ENCODE measurements at regions not wholly inside any gene's neighbourhood (a gene's known extent, or its start where the extent isn't known, plus 50 kb on each side); places are given as distances from the start of the nearest gene placed in this dataset.

DNA sequence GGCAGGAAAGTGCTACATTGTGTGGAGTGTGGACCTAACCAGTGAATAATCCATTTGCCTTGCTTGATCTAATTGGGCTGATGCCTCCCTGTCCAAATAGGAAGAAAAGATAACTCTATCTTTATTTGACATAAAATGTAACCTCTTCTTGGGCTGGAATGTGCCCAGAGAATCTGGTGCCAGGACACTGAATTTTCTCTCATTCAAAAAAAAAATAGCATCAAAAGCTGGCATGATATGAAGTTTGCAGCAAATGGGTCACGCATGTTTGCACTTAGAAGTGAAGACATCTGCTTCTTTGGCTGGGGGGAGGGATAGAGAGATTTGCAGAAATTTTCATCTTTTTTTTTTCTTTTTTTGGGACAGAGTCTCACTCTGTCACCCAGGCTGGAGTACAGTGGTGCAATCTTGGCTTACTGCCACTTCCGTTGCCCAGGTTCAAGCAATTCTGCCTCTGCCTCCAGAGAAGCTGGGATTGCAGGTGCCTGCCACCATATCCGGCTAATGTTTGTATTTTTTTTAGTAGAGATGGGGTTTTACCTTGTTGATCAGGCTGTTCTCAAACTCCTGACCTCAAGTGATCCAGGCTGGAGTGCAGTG is 478.2 kb upstream of the EEF2KMT start:
- no peaks in the 10 kb centered on the region for H3K36me3 Mint-ChIP-seq (ENCODE audit: insufficient read depth, unreplicated experiment)
- no peak overlapping the region for H3K4me3 Mint-ChIP-seq (ENCODE audit: low read depth, unreplicated experiment)
- intact Hi-C loops (cut with micrococcal nuclease; ENCODE audit: unreplicated experiment), result no loop called here
- H3K4me1 Mint-ChIP-seq (ENCODE audit: low read depth, unreplicated experiment), result no peaks in the 10 kb centered on the region
- H3K27ac Mint-ChIP-seq (ENCODE audit: unreplicated experiment), result no peak overlapping the region
- DNase-seq, result no peak
- TF ChIP-seq, protein P1, sequence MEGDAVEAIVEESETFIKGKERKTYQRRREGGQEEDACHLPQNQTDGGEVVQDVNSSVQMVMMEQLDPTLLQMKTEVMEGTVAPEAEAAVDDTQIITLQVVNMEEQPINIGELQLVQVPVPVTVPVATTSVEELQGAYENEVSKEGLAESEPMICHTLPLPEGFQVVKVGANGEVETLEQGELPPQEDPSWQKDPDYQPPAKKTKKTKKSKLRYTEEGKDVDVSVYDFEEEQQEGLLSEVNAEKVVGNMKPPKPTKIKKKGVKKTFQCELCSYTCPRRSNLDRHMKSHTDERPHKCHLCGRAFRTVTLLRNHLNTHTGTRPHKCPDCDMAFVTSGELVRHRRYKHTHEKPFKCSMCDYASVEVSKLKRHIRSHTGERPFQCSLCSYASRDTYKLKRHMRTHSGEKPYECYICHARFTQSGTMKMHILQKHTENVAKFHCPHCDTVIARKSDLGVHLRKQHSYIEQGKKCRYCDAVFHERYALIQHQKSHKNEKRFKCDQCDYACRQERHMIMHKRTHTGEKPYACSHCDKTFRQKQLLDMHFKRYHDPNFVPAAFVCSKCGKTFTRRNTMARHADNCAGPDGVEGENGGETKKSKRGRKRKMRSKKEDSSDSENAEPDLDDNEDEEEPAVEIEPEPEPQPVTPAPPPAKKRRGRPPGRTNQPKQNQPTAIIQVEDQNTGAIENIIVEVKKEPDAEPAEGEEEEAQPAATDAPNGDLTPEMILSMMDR (IDR thresholded peaks at IDR 0.05; ENCODE audit: unreplicated experiment), result no peak
- no TSS peak for BruUV-seq (replicated peaks)
- CTCF ChIA-PET, result no interaction called here
- peaks cover 71% of the 10 kb centered on the region for H3K27me3 Mint-ChIP-seq (ENCODE audit: unreplicated experiment)
- H3K9me3 Mint-ChIP-seq (ENCODE audit: low read depth, unreplicated experiment), result no peaks in the 10 kb centered on the region

DNA sequence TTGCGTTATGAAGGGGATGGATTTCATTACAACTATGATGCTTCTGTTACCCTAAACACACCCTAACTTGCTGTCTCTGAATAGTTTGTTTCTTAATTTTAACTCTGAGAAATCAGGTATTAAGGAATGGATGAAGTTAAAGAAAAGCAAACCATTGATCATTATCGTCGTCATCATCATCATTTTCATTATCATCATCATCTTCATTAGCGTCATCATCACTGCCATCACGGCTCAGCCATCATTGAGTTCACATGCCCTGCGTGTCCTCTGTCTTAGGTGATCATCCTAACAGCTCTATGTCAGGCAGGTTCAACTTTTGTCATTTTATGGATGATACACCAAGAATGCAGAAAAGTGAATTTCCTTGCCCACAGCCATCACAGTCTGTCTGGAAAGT is 477.5 kb upstream of the EEF2KMT start:
- H3K27me3 Mint-ChIP-seq (ENCODE audit: unreplicated experiment), result peaks cover 70% of the 10 kb centered on the region
- no peak for DNase-seq
- H3K4me3 Mint-ChIP-seq (ENCODE audit: low read depth, unreplicated experiment), result no peak overlapping the region
- H3K27ac Mint-ChIP-seq (ENCODE audit: unreplicated experiment), result no peak overlapping the region
- TF ChIP-seq, protein P1 (IDR thresholded peaks at IDR 0.05; ENCODE audit: unreplicated experiment), result no peak
- CTCF ChIA-PET, result no interaction called here
- no peaks in the 10 kb centered on the region for H3K36me3 Mint-ChIP-seq (ENCODE audit: insufficient read depth, unreplicated experiment)
- no peaks in the 10 kb centered on the region for H3K4me1 Mint-ChIP-seq (ENCODE audit: low read depth, unreplicated experiment)
- H3K9me3 Mint-ChIP-seq (ENCODE audit: low read depth, unreplicated experiment), result no peaks in the 10 kb centered on the region
- no TSS peak for BruUV-seq (replicated peaks)
- intact Hi-C loops (cut with micrococcal nuclease; ENCODE audit: unreplicated experiment), result no loop called here

DNA sequence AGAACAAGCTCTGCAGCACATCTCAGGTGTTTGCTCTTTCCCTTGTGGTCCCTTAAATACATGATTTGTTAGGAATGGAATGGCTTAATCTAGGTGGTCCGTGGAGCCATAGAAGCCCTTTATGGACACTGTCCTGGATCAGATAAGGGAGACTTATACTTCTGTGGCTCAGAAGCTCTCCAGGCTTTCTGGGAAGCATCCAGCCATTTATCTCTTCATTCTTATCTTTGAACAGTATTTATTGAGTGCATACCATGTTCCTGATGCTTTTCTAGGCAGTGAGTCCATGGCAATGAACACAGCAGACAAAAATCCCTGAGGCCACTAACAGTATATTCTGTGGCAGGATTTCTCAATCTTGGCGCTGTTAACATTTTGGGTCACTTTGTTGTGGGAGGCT is 474.5 kb upstream of the EEF2KMT start:
- Mint-ChIP-seq H3K27me3 (ENCODE audit: unreplicated experiment) (peaks cover 79% of the 10 kb centered on the region), H3K27ac (ENCODE audit: unreplicated experiment) (no peak overlapping the region), H3K36me3 (ENCODE audit: insufficient read depth, unreplicated experiment) (no peaks in the 10 kb centered on the region), H3K4me1 (ENCODE audit: low read depth, unreplicated experiment) (no peaks in the 10 kb centered on the region), H3K4me3 (ENCODE audit: low read depth, unreplicated experiment) (no peak overlapping the region), H3K9me3 (ENCODE audit: low read depth, unreplicated experiment) (no peaks in the 10 kb centered on the region)
- no peak for DNase-seq
- TF ChIP-seq, protein P1 (IDR thresholded peaks at IDR 0.05; ENCODE audit: unreplicated experiment), result no peak
- intact Hi-C loops (cut with micrococcal nuclease; ENCODE audit: unreplicated experiment), result no loop called here
- CTCF ChIA-PET, result no interaction called here
- BruUV-seq (replicated peaks), result no TSS peak

DNA sequence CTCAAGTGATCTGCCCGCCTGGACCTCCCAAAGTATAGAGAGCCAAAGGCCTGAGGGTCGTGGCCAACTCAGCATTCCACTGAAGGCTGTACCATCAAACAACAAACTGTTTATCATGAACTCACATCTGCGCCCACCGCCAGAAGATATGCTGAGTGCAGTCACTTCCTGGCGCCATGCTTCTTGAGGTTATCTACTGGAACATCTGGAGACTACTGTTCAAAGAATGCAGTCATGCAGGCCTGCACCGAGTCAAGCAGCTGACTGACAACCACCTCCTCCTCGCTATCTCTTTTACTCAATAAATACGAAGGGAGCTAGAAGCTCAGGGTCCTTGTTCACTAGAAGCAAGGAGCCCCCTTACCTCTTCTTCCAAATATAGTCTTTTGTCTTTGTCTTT is 473.9 kb upstream of the EEF2KMT start:
- Mint-ChIP-seq H3K4me3 (ENCODE audit: low read depth, unreplicated experiment) (no peak overlapping the region), H3K4me1 (ENCODE audit: low read depth, unreplicated experiment) (no peaks in the 10 kb centered on the region), H3K36me3 (ENCODE audit: insufficient read depth, unreplicated experiment) (no peaks in the 10 kb centered on the region), H3K27ac (ENCODE audit: unreplicated experiment) (no peak overlapping the region), H3K9me3 (ENCODE audit: low read depth, unreplicated experiment) (no peaks in the 10 kb centered on the region), H3K27me3 (ENCODE audit: unreplicated experiment) (peaks cover 79% of the 10 kb centered on the region)
- no TSS peak for BruUV-seq (replicated peaks)
- CTCF ChIA-PET, result no interaction called here
- TF ChIP-seq, protein P1 (IDR thresholded peaks at IDR 0.05; ENCODE audit: unreplicated experiment), result no peak
- intact Hi-C loops (cut with micrococcal nuclease; ENCODE audit: unreplicated experiment), result no loop called here
- no peak for DNase-seq

Data from Calu3 (cell line).